Stimulated activated naive CD8-positive, alpha-beta T cell treated with anti-CD3 and anti-CD28 coated beads, Interleukin-15, Interleukin-2, amounts not matched to agents 100 U/mL and 50 U/mL, for 24 hours (primary cell): ENCODE measurements at regions not wholly inside any gene's neighbourhood (a gene's known extent, or its start where the extent isn't known, plus 50 kb on each side); places are given as distances from the start of the nearest gene placed in this dataset.

Experiments used
- ATAC-seq: fragments of 150-1000 bp; cut with Tn5 transposase; one replicate; pipeline ENCODE4 v1.10.0; 2021
- DNase-seq: peaks from one replicate; pipeline ENCODE4 v3.0.0; 2021

DNA sequence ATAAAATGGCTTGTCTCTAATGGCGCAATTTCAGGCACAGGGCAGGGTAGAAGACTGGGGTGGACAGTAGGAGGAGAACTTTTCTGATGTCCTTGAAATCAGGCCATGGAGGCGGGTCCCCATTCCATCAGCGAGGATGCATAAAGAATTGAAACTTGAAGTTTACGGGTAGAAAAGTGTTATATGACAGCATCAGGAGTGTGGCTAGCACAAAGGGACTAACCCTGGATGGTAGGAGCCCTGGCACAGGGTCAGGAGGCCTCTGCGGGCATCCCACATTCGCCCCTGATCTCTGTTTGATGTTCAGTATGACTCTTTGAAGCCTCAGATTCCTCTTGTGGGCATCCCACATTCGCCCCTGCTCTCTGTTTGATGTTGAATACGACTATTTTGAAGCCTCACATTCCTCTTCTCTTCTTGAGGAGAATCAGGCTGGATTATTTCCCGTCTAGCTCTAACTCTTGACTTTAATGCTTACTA is 94.8 kb upstream of the ADRA1B start:
- DNase-seq = no peak
- ATAC-seq = no peak

DNA sequence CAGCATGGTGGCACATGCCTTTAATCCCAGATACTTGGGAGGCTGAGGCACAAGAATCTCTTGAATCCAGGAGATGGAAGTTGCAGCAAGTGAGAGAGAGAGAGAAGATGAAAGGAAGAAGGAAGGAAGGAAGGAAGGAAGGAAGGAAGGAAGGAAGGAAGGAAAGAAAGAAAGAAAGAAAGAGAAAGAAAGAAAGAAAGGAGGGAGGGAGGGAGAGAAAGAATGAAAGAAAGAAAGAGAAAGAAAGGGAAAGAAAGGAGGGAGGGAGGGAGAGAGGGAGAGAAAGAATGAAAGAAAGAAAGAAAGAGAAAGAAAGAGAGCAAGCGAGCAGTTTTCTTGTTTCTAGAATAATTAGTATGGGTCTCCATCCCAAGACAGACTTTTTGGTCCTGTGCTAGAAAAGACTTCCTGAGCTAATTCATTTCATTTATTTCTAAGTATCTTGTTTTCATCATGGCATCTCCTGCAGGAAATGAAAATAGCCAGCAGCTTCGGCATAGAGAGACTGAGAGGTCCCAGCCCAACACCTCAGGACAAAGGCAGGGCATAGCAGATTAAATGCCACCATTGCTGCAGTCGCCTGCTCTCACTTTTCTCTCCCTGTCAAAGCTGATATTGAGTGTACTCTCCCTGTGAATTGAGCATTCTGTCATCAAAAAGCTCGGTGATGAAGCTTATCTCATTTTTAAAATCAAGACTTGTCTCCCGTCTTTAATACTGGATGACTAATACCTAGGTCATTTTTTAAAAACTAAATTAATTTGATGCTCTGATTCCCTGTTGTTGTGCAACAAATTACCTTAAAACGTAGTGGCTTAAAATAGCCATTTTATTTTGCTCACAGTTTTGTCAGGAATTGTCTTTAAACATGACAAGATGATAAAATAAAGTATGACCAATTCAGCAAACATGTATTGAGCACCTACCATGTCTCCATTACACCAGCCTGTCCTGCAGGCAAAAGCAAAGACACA is 91.8 kb upstream of the ADRA1B start:
- DNase-seq (no peak), ATAC-seq (no peak)

DNA sequence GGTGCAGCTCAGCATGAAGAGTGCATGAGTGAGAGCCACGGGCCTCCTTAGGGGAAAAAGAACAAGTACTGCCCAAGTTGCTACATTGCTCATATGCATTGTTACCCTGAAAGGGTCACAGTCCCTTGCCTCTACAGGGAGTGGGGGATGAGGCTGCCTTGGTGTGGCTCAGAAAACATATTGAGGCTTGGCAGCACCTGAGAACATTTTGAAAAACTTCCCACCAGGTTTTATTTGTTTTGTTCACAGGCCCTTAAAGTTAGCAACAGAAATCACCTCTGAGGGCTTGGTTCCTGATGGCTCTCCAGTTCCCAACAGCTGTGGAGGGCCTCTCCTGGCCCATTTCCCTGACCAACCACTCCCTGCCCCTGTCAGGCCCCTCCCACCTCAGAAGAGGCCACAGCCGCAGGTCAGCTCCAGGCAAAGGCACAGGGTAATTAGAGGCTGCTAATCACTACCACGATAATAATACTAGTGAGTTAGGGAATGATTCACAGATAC is 90.7 kb upstream of the ADRA1B start:
- no peak for DNase-seq
- no peak for ATAC-seq

DNA sequence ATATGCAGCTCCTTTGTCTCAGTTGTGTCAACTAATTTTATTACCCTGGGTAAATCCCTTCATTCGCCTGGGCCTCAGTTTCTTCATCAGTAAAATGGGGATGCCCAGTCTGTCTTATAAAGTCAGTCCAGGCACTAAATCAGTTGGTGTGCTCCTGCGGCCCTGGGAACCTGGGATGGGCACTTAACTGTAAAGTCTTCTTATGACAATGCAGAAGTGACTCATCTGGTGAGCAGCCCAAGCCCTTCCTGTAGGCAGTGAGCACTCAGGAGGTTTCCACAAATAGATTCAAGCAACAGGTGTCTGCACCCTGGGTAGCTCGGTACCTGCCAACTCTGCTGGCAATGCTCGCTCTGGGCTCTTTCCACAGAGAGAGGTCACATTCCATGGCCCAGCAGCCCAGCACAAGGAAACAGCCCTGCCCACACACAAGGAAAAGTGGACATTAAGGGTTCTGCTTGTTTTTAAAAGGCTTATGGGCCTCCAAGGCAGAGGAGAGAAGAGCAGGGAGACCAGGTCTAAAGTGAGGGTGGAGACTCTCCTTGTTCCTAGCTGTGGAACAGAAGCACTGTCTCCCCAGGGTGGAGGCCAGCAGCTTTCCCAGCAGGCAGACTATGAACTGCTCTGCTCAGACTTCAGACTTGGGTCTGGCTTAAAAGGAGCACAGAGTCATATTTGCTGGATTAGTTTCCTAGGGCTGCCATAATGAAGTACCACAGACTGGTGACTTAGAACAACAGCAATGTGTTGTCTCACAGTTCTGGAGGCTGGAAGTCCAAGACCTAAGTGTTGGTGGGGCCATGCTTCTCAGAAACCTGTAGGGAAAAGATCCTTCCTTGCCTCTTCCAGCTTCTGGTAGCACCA is 89.7 kb upstream of the ADRA1B start:
- DNase-seq (no peak), ATAC-seq (no peak)

DNA sequence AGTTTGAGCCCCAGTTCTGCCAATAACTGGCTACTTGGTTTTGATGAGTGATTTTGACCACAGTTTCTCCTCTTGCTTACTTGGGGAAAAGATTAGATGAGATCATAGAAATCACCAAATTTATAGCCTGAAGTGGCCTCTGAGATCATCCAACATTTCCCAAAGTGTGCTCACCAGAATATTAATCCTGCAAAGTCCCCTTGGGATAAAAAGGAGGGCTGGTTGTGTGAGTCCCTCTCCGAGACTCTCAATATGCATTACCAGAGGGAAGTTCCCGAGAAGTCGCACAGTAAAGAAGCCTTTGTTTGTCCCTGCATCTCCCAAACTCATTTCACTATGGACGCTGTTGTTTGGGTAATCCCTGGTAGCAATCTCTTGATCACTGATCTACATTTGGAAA is 88.4 kb upstream of the ADRA1B start:
- no peak for DNase-seq
- no peak for ATAC-seq

DNA sequence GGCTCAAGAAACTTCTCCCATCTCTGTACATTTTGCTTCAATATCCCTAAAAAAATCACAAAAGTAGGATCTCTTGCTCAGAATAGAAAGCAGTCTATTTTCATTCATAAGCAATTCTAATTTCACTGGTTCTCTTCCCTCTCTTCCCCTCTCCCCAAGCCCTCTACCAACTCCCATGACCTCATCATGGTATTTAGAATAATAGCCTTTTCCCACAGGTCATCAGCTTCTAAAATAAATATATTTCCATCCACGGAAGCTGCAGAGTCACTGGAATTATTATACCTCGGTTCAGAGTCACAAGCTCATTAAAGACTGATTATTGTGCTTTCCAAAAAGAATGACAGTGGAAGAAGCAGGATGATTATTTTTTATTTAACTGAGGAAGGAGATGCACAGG is 84.2 kb upstream of the ADRA1B start:
- DNase-seq (no peak), ATAC-seq (no peak)

DNA sequence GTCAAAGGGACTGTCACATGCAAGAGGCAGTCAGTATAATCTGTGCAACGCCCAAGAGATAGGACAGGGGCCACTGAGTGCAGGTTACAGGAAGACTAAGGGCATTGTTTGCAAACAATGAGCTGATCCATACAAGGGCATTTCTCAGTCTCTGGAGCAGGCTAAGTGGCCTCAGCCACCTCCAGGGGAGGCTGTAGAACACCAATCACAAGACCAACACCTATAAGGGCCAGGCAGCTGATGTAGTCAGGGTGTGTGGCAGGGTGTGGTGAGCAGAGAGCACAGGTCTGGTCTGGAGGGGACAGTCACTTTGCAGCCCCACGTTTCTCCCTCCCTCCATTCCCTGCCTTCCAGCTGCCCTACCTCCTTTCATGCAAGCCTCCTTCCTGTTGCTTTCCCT is 83.2 kb upstream of the ADRA1B start:
- no peak for DNase-seq
- peak; percentile 39 for ATAC-seq

DNA sequence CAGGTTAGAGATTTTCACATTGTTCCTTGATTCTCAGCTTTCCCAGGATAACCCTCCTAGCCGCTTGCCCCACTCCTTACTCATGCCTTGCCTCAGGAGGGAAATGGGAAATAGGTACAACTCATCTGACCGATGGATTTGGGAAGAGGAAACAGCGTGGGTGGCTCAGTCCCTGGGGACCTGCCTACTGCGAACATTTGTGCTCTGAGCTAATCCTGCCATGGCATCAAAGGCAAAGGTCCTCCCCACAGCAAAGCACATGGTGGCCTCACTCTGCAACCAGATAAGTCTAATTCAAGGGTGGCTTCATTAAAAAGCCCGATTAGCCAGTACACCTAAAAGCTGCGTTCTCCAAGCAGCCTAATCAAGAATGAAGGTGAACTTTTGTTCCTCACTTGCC is 82.4 kb upstream of the ADRA1B start:
- DNase-seq (no peak), ATAC-seq (no peak)

DNA sequence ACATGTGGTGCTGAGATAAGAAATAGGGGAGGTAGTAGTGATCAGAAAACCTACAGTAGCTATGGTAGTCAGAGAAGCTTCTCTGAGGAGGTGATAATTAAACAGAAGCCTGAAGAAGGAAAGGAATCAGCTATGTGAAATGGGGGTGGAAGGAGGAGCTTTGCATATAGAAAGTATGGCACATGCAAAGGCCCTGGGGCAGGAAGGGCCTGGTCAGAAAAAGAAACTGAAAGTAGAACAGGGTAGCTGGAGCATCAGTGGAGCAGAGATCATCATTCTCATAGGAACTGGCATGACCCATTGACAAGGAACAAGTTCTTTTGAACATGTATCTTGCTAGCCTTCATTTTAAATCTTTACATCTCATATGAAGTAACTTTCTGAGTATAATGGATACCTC is 80.7 kb upstream of the ADRA1B start:
- DNase-seq (no peak), ATAC-seq (no peak)

DNA sequence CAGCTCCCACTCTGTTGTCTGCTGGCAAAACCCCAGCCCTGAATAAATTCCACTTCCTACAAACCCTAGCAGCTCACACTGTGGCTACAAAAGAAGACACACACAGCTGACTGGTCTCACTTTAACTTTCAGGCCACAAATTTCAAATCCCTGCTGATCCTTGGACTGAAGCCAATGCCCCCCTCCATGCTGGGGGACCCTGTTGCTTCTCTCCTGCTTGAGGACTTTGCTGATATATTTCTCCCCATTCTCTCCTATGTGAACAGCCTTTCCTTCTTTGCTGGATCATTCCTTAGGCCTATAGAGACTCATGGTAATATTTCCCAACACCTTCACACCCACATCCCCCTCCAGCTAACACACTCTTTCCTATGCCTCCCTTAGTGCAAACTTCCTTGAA is 79.6 kb upstream of the ADRA1B start:
- ATAC-seq (no peak), DNase-seq (no peak)

DNA sequence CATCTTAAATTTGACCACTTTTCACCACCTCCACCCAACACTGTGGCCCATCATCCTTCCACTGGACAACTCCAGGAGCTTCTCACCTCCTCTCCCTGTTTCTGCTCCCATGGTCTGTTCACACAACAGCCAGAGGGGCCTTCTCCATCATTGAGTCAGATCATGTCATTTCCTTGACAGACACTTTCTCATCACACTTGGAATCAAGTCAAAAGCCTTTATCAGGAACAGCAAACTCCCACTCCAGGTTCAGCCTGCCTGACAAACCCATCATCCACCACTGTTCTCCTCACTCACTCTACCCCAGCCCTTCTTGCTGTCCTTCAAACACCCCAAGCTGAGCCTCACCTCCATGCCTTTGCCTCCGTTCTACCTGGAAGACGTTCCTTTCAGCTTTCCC is 78.4 kb upstream of the ADRA1B start:
- DNase-seq (no peak), ATAC-seq (no peak)

DNA sequence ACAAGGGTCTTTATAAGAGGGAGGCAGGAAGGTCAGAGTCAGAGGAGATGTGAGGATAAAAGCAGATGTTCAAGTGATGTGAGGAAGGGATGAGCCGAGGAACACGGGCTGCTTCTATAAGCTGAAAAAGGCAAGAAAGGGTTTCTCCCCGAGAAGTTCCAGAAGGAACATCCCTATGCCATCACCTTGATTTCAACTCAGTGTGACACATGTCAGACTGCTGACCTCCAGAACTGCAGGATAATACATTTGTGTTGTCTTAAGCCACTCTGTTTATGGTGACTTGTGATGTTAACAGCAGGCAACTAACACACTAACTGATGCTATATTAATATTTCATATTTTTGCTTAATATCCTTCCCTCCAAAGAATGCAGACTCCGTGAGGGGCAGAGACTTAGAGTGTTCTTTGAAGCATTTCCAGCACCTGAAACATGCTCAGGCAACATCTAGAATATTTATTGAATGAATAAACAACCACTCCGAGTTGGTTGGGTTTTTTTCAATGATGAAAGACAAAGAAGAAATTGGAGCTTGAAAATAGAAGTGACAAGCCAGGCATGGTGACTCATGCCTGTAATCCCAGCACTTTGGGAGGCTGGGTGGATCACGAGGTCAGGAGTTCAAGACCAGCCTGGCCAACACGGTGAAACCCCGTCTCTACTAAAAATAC is 77.6 kb upstream of the ADRA1B start:
- ATAC-seq = no peak
- no peak for DNase-seq

DNA sequence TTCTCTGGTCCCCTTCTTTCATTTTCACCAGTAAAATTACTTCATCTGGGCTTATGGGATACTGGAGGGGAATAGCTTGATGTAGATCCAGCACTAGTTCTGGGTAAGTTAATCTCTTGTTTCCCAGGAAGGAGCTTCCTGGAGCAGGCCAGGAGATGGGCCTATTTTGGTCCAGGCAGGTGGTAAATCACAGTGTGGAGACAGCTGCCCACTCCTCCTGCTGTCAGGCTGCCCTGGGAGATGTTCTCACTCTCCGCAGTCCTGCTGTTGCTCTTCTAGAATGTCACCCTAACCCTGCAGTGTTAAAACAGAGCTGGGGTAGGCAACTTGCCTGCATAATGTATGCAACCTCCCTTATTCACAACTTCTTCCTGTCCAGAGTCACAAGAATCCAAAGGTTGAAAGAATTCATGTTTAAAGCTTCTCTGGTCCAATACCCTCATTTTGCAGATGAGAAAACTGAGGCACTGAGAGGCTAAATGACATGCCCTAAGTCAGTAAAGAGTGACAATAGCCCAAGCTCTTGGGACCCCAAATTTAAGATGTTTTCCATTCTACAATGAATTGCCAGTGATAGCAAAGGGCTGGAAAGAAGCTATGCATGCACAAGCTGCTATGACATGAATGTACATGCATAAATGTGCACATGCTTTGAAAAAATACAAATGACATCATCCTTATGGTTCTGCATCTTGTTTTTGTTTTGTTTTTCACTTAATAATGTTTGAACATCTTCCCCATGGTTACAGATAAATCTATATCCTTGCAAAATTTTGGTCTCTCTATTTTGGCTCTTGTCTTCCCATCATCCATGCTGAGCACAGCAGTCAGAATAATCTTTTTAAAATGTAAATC is 71.8 kb upstream of the ADRA1B start:
- ATAC-seq (no peak), DNase-seq (no peak)

DNA sequence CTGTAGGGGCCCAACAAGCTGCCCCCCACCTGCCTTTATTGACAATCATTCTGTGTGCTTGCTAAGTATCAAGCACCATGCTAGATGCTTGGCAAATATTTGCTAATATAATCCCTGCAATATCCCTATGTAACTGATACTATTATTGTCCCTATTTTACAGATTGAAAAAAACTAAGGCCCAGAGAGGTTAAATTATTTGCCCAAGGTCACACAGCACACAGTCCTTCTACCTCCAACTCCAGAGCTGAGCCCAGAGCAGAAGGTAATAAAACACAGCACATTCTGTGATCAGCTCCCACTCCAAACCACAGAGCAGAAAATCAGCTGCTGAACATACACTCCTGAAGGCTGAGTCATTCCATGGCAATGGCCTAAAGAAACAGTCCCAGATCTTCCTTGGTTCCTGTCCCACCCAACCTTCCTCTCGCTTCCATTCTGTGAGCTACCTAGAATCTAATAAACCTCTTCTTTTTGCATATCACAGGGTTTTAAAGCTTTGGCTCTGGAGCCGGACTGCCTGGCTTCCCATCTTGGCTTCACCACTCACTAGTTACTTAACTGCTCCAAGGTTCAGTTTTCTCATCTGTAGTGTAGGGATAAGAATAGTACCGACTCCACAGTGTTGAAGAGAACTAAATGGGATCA is 66.7 kb upstream of the ADRA1B start:
- ATAC-seq = no peak
- DNase-seq = no peak

DNA sequence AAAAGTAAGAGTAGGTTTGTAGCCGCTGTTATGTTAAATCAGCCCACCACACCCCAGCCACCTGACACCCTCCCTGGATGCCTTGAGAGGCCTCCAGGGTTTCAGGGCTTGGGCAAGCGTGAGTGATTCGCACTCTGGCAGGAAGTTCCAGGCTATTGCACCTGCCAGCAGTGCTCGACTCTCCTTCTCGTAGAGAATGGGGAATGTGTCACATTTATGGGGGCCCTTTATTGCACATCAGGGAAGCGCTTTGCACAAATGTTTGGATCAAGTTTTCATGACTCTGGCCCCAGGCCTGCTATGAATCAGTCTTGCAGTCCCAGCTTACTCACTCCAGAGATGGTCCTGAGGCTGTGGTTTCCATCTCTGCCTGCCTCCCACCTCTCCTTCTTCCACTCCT is 66.1 kb upstream of the ADRA1B start:
- ATAC-seq (no peak), DNase-seq (no peak)

DNA sequence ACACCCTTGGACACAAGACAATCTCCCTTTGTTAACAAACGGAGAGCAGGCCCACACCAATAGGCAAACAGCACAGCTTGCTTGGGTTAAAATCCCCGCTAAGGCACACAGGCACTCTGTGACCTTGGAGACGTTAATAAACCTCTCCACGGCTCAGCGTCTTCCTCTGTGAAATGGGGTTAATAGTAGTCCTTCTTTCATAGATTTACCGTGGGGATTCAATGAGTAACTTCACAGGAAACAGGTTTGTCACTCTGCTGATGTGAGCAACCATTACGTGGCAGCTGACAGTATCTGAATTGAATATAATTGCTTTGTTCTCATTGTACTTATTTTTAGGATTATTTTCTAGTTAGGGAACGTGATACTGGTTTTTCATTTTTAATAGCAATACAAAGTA is 65.2 kb upstream of the ADRA1B start:
- ATAC-seq (no peak), DNase-seq (no peak)

DNA sequence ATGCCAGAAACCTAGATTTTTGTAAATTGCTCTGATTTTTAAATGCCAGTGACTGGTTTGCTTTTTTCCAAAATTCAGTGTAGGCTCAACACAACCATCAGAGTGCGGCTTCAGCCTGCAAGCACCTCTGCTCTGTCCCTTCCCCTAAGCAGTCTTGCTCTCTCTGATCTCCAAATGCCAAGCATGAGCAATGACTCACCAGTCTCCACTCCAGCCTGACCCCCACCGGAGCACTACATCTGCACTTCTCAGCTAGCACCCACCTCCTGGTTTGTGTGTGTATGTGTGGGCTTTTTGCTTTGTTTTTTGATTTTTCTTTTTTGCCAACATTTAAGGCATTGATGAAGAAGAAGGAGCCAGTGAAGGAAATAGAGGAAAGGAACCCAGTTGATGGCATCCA is 61.4 kb upstream of the ADRA1B start:
- ATAC-seq = no peak

DNA sequence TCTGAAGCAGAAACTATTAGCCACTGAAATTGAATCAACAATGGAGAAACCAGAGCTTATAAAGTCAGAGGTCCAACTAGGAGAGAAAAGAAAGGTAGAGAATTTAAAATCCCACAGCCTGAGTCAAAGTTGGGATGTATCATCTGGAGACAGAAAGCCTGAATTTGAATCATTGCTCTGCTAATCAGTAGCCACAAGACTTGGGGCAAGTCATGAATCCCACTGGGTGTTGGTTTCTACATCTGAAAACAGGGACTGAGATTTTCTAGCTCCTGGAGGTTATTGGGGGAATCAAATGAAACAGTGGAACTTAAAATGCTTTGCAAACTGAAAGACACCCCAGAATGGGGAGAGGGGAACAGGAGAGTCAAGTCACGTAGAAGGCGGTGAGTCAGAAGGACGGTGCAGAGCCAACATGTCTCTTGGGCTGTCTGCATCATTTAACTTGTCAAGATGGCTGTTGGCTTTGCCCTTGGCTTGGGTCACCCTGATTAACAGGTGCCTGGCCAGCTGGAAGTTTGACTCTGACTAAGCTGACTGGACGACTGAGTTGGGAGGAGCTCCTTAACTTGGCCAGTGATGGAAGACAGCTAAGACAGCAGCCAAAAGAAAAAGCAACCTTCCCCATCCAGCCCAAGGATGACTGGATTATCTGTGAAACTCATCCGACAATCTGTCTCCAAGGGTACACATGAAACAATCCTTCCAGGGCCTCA is 60.6 kb upstream of the ADRA1B start:
- DNase-seq (no peak), ATAC-seq (no peak)

More for the DNA sequence above, 61.4 kb upstream of the ADRA1B start:
- no peak for DNase-seq

DNA sequence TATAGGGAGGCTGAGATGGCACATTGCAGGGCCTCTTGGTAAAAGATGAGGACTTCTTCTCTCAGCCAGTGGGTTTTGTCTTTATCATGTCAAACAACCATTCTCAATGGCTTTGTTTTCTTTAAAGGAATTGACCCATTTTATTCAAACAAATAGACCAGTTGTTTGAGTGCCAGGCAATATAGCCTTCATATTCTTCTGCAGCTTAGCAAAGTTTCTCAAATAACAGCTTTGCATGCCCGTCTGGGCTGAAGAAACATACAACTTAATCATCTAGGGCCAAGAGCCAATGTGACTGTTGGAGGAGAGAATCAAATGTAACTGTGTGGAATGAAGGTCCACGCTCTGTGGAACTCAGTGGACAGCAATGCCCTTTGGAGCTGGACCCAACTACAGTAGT is 57.4 kb upstream of the ADRA1B start:
- DNase-seq (no peak), ATAC-seq (no peak)

DNA sequence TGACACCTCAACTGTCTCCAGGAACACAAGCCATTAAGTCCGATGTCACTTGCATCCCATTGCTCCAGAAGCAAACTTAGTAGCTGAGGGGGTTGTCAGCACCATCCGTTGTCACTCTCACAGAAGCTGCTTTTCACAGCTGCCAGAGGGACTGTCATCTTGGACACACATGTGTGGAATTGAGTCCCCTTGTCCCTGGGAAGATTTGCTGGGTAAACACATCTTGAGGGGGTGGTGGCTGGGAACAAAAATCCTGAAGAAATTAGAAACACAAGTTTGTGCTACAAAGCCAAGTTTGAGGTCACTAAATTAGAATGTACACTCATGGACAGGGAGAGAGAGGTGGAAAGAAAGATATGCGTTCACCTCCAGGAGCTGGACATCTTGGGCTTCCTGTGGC is 55.2 kb upstream of the ADRA1B start:
- ATAC-seq = no peak
- DNase-seq = no peak
